ENCODE measurements at regions not wholly inside any gene's neighbourhood (a gene's known extent, or its start where the extent isn't known, plus 50 kb on each side); places are given as distances from the start of the nearest gene placed in this dataset.

DNA sequence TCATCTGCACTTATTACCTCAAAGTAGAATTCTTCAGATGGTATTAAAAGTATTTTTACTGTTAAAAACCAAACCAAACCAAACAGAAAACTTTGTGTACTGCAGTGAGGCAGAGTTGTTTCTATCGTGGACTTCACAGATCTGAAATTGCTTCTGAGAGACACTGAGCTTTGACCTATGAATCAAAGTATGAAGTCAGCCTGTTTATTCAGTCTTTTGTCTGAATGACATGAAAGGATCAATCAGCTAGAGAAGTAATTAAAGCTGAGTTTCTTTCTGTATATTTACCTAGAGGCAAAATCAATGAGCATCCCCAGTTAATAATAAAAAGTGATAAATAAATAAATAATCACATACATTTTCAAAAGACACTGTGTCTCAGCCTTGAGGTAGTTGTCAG, 2121.0 kb downstream of the PCDH7 start:
- H3K4me3 ChIP-seq (ENCODE audit: low read depth, low read length), result no peak overlapping the region
- ChIA-PET CTCF (no interaction called here), POLR2A (no interaction called here)
- DNase-seq (ENCODE audit: low read depth, low spot score), result no peak
- TF ChIP-seq, protein P1, sequence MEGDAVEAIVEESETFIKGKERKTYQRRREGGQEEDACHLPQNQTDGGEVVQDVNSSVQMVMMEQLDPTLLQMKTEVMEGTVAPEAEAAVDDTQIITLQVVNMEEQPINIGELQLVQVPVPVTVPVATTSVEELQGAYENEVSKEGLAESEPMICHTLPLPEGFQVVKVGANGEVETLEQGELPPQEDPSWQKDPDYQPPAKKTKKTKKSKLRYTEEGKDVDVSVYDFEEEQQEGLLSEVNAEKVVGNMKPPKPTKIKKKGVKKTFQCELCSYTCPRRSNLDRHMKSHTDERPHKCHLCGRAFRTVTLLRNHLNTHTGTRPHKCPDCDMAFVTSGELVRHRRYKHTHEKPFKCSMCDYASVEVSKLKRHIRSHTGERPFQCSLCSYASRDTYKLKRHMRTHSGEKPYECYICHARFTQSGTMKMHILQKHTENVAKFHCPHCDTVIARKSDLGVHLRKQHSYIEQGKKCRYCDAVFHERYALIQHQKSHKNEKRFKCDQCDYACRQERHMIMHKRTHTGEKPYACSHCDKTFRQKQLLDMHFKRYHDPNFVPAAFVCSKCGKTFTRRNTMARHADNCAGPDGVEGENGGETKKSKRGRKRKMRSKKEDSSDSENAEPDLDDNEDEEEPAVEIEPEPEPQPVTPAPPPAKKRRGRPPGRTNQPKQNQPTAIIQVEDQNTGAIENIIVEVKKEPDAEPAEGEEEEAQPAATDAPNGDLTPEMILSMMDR (IDR thresholded peaks at IDR 0.05; ENCODE audit: insufficient read depth, low read length, missing control alignments), result no peak

GRCh38 chr4:32847461-32847860, 2127.3 kb downstream of the PCDH7 start:
- POLR2A ChIA-PET, result no interaction called here
- H3K4me3 ChIP-seq (ENCODE audit: low read depth, low read length), result no peak overlapping the region
- TF ChIP-seq, protein P1 (IDR thresholded peaks at IDR 0.05; ENCODE audit: insufficient read depth, low read length, missing control alignments), result no peak
- CTCF ChIA-PET, result no interaction called here
- DNase-seq (ENCODE audit: low read depth, low spot score), result no peak

GRCh38 chr4:32855622-32856021, 2135.5 kb downstream of the PCDH7 start:
- ChIA-PET CTCF (no interaction called here), POLR2A (no interaction called here)
- DNase-seq (ENCODE audit: low read depth, low spot score), result no peak
- TF ChIP-seq, protein P1 (IDR thresholded peaks at IDR 0.05; ENCODE audit: insufficient read depth, low read length, missing control alignments), result no peak
- H3K4me3 ChIP-seq (ENCODE audit: low read depth, low read length), result no peak overlapping the region

GRCh38 chr4:32858361-32858760, 2138.2 kb downstream of the PCDH7 start:
- no peak overlapping the region for H3K4me3 ChIP-seq (ENCODE audit: low read depth, low read length)
- ChIA-PET POLR2A (no interaction called here), CTCF (no interaction called here)
- no peak for DNase-seq (ENCODE audit: low read depth, low spot score)
- TF ChIP-seq, protein P1 (IDR thresholded peaks at IDR 0.05; ENCODE audit: insufficient read depth, low read length, missing control alignments), result no peak

DNA sequence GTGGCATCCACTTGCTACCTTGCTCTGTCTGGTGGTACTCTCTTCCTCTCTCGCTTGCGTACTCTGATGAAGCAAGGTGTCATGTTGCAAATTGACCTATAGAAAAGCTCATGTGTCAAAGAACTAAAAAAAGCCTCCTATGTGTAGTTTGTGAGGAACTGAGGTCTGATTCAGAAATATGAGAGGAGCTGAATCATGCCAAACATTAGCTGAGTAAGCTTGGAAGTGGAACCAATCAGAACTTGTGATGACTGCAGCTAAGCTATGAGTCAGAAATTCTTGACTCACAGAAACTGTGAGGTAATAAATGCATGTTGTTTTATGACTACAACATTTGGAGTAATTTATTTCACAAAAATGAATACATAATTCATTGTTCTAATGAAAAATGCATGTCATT, 2138.8 kb downstream of the PCDH7 start:
- POLR2A ChIA-PET, result no interaction called here
- DNase-seq (ENCODE audit: low read depth, low spot score), result no peak

DNA sequence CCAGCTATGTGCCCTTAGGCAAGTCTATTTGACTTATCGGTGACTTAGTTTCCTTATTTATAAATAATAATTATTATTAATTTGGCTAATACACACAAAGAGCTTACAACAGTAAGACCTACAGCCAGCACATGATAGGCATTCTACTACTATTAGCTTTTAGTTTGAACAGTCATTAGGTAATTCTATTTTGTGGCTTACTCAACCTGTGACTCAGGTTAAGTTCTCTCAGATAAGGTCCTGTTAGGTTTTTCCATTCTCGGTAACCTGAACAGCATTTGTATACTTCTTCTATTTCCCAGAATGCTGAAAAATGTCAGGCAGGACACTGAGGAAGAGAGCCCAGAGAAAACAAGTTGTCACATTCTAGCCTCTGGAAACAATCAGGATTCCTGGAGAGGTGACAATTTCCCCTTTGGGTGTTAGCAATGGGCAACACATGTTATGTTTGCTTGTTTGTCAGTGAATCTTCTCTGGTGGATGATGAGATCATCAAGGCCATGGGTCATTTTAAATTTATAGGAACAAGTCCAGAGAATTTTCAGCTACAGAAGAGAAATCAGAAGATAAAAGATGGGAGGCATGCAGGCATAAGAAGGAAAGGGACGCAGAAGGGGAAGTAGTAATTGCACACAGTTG, 2144.7 kb downstream of the PCDH7 start:
- no peak for DNase-seq (ENCODE audit: low read depth, low spot score)
- no peak overlapping the region for H3K4me3 ChIP-seq (ENCODE audit: low read depth, low read length)
- TF ChIP-seq, protein P1 (IDR thresholded peaks at IDR 0.05; ENCODE audit: insufficient read depth, low read length, missing control alignments), result no peak
- ChIA-PET CTCF (no interaction called here), POLR2A (no interaction called here)

More for the DNA sequence above, 2138.8 kb downstream of the PCDH7 start:
- CTCF ChIA-PET, result no interaction called here
- TF ChIP-seq, protein P1 (IDR thresholded peaks at IDR 0.05; ENCODE audit: insufficient read depth, low read length, missing control alignments), result no peak
- no peak overlapping the region for H3K4me3 ChIP-seq (ENCODE audit: low read depth, low read length)
